ENCODE measurements at regions not wholly inside any gene's neighbourhood (a gene's known extent, or its start where the extent isn't known, plus 50 kb on each side); places are given as distances from the start of the nearest gene placed in this dataset.

DNA sequence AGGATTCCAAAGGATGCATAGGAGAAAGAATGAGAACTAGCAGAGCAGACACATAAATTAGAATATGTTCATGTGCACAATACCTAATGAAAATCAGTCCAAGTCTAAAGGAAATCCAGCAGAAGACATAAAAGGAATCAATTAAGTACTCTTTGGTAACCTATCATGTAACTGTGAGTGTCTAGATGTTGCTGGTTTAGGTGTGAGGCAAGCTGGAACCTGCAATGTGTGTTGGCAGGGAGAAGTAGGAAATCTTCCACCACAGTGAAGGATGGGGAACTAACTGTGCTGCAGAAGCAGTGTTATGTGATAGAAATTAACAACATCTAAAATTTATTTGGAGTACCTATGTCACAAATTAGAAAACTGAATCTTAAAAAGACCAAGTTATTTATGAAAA is 330.8 kb upstream of the DKK2 start:
- TF ChIP-seq POLR2A (IDR thresholded peaks at IDR 0.05; ENCODE audit: low read depth) (no peak), POLR2AphosphoS5 (IDR thresholded peaks at IDR 0.05) (no peak), EP300 (IDR thresholded peaks at IDR 0.05) (no peak)
- TF ChIP-seq, protein P1, sequence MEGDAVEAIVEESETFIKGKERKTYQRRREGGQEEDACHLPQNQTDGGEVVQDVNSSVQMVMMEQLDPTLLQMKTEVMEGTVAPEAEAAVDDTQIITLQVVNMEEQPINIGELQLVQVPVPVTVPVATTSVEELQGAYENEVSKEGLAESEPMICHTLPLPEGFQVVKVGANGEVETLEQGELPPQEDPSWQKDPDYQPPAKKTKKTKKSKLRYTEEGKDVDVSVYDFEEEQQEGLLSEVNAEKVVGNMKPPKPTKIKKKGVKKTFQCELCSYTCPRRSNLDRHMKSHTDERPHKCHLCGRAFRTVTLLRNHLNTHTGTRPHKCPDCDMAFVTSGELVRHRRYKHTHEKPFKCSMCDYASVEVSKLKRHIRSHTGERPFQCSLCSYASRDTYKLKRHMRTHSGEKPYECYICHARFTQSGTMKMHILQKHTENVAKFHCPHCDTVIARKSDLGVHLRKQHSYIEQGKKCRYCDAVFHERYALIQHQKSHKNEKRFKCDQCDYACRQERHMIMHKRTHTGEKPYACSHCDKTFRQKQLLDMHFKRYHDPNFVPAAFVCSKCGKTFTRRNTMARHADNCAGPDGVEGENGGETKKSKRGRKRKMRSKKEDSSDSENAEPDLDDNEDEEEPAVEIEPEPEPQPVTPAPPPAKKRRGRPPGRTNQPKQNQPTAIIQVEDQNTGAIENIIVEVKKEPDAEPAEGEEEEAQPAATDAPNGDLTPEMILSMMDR (IDR thresholded peaks at IDR 0.05), result no peak
